Fibroblast of lung (primary cell): ENCODE measurements at regions not wholly inside any gene's neighbourhood (a gene's known extent, or its start where the extent isn't known, plus 50 kb on each side); places are given as distances from the start of the nearest gene placed in this dataset.

Experiments used
- DNase-seq, 2 donors: peaks; one replicate each; pipeline versions ENCODE4 v3.0.0 to v3.0.0-alpha.2; 2010; ENCODE audit warnings: low read depth in 2 of 2
- H2AFZ ChIP-seq: 2 replicates; pipeline ENCODE4 v1.5.1; 2012; ENCODE audit warnings: low read length, control low read depth, inconsistent platforms
- H3K27ac ChIP-seq: 2 replicates; pipeline ENCODE4 v1.5.1; 2011; ENCODE audit warnings: low read length, control low read depth; ENCODE audit not compliant: insufficient read depth
- H3K27me3 ChIP-seq: 2 replicates; pipeline ENCODE4 v1.5.1; 2011; ENCODE audit warnings: mild to moderate bottlenecking, low read length; ENCODE audit not compliant: control insufficient read depth, insufficient read depth
- H3K36me3 ChIP-seq: 2 replicates; pipeline ENCODE4 v1.5.1; 2011; ENCODE audit warnings: low read length; ENCODE audit not compliant: control insufficient read depth, insufficient read depth
- H3K4me1 ChIP-seq: 2 replicates; pipeline ENCODE4 v1.5.1; 2011; ENCODE audit warnings: low read length; ENCODE audit not compliant: control insufficient read depth, insufficient read depth; ENCODE audit errors: extremely low read depth
- H3K4me2 ChIP-seq: 2 replicates; pipeline ENCODE4 v1.5.1; 2011; ENCODE audit warnings: low read length, control low read depth; ENCODE audit not compliant: insufficient read depth; ENCODE audit errors: extremely low read depth
- H3K4me3 ChIP-seq, 4 experiments: fragments of 200-600 bp in 1 of 4; sonication (generic) in 1 of 4; replicated peaks in 1 of 4; 2 replicates each; pipeline ENCODE4 v1.5.1; 2011 to 2016; ENCODE audit warnings: low read length in 4 of 4, low read depth in 3 of 4, mild to moderate bottlenecking in 3 of 4, control low read depth in 2 of 4, inconsistent platforms in 1 of 4, mixed read lengths in 1 of 4; ENCODE audit not compliant: insufficient read depth in 1 of 4; ENCODE audit errors: control extremely low read depth in 1 of 4
- H3K79me2 ChIP-seq: 2 replicates; pipeline ENCODE4 v1.5.1; 2012; ENCODE audit warnings: mild to moderate bottlenecking, low read length, inconsistent platforms; ENCODE audit not compliant: control insufficient read depth, insufficient read depth
- H3K9ac ChIP-seq: 2 replicates; pipeline ENCODE4 v1.5.1; 2011; ENCODE audit warnings: mild to moderate bottlenecking, low read length, control low read depth; ENCODE audit not compliant: insufficient read depth
- H3K9me3 ChIP-seq: 2 replicates; pipeline ENCODE4 v1.5.1; 2012; ENCODE audit warnings: low read depth, low read length; ENCODE audit not compliant: control insufficient read depth, insufficient read depth
- H4K20me1 ChIP-seq: 2 replicates; pipeline ENCODE4 v1.5.1; 2011; ENCODE audit warnings: low read length; ENCODE audit not compliant: control insufficient read depth, insufficient read depth; ENCODE audit errors: extremely low read depth
- CTCF ChIP-seq, 2 donors: IDR thresholded peaks in 1 of 2; conservative IDR thresholded peaks in 1 of 2; 1 replicate in 1 of 2; 2 replicates in 1 of 2; pipeline ENCODE4 v1.5.1; 2011 to 2012; ENCODE audit warnings: low read length in 2 of 2, control low read depth in 1 of 2, inconsistent platforms in 1 of 2, low read depth in 1 of 2, mild to moderate bottlenecking in 1 of 2
- EZH2 ChIP-seq: IDR thresholded peaks from 2 replicates; pipeline ENCODE4 v1.5.1; 2012; ENCODE audit warnings: low read length, control low read depth, mild to moderate bottlenecking; ENCODE audit errors: missing control alignments

- Histone ChIP-seq H3K27ac (no peak overlapping the region), H3K4me3 (no peak overlapping the region), H3K36me3 (no peaks in the 10 kb centered on the region), H3K27me3 (no peaks in the 10 kb centered on the region), H3K4me1 (peaks cover 3% of the 10 kb centered on the region), H3K9me3 (no peaks in the 10 kb centered on the region), H3K4me2 (no peak overlapping the region), H3K9ac (no peak overlapping the region), H4K20me1 (no peaks in the 10 kb centered on the region), H2AFZ (no peak overlapping the region), H3K79me2 (no peaks in the 10 kb centered on the region)
- TF ChIP-seq CTCF (conservative IDR thresholded peaks at IDR 0.05 in 1 of 2, IDR thresholded peaks at IDR 0.05 in 1 of 2; ENCODE audit: low read depth in 1 of 2, low read length in 2 of 2) = no peak
- TF ChIP-seq EZH2 = no peak
- no peak for DNase-seq
These were observed 73.9 kb upstream of the HIF1A start for GRCh38 chr14:61621444-61621843.

GRCh38 chr14:61622051-61622450 is 73.3 kb upstream of the HIF1A start:
- TF ChIP-seq CTCF (conservative IDR thresholded peaks at IDR 0.05 in 1 of 2, IDR thresholded peaks at IDR 0.05 in 1 of 2; ENCODE audit: low read depth in 1 of 2, low read length in 2 of 2) (no peak), EZH2 (no peak)
- H3K27ac ChIP-seq = no peak overlapping the region

GRCh38 chr14:61623927-61624326 is 71.4 kb upstream of the HIF1A start:
- Histone ChIP-seq H3K36me3 (no peaks in the 10 kb centered on the region), H3K27me3 (no peaks in the 10 kb centered on the region), H4K20me1 (no peaks in the 10 kb centered on the region), H3K4me1 (peaks cover 3% of the 10 kb centered on the region), H3K27ac (no peak overlapping the region), H3K9me3 (no peaks in the 10 kb centered on the region), H3K4me2 (no peak overlapping the region), H2AFZ (no peak overlapping the region), H3K4me3 (no peak overlapping the region), H3K9ac (no peak overlapping the region), H3K79me2 (no peaks in the 10 kb centered on the region)
- no peak for DNase-seq
- TF ChIP-seq EZH2 (no peak), CTCF (conservative IDR thresholded peaks at IDR 0.05 in 1 of 2, IDR thresholded peaks at IDR 0.05 in 1 of 2; ENCODE audit: low read depth in 1 of 2, low read length in 2 of 2) (no peak)

More at GRCh38 chr14:61622051-61622450, 73.3 kb upstream of the HIF1A start:
- Histone ChIP-seq H3K27me3 (no peaks in the 10 kb centered on the region), H3K9me3 (no peaks in the 10 kb centered on the region), H3K4me3 (no peak overlapping the region), H3K9ac (no peak overlapping the region), H3K4me2 (no peak overlapping the region), H4K20me1 (no peaks in the 10 kb centered on the region), H3K4me1 (peaks cover 3% of the 10 kb centered on the region), H3K36me3 (no peaks in the 10 kb centered on the region), H3K79me2 (no peaks in the 10 kb centered on the region), H2AFZ (no peak overlapping the region)
- DNase-seq = no peak
